Neural crest cell (in vitro differentiated cells): ENCODE measurements at regions not wholly inside any gene's neighbourhood (a gene's known extent, or its start where the extent isn't known, plus 50 kb on each side); places are given as distances from the start of the nearest gene placed in this dataset.

Experiments
- DNase-seq: peaks from one replicate; pipeline ENCODE4 v3.0.0; 2021; ENCODE audit warnings: low read depth, mixed read lengths, low spot score
- H3K27ac Mint-ChIP-seq: one replicate; pipeline ENCODE4 v1.8.0; 2021; ENCODE audit warnings: mild to moderate bottlenecking, mixed read lengths; ENCODE audit not compliant: unreplicated experiment
- H3K27me3 Mint-ChIP-seq: 2 replicates; pipeline ENCODE4 v1.8.0; 2021; ENCODE audit warnings: low read depth, mild to moderate bottlenecking, mixed read lengths
- H3K36me3 Mint-ChIP-seq: 2 replicates; pipeline ENCODE4 v1.8.0; 2021; ENCODE audit warnings: low read depth, mild to moderate bottlenecking, mixed read lengths
- H3K4me1 Mint-ChIP-seq: 2 replicates; pipeline ENCODE4 v1.8.0; 2021; ENCODE audit warnings: mixed read lengths
- H3K4me3 Mint-ChIP-seq: one replicate; pipeline ENCODE4 v1.8.0; 2021; ENCODE audit warnings: mild to moderate bottlenecking, mixed read lengths
- H3K9me3 Mint-ChIP-seq: 2 replicates; pipeline ENCODE4 v1.8.0; 2021; ENCODE audit warnings: mixed read lengths
- CTCF ChIP-seq: fragments of 200-600 bp; sonication (generic); conservative IDR thresholded peaks from 2 replicates; pipeline ENCODE4 v1.5.0; 2021; ENCODE audit warnings: antibody characterized with exemption, mild to moderate bottlenecking

GRCh38 chr3:111244760-111245159 lies 173.1 kb downstream of the NECTIN3 start:
- H3K4me3 Mint-ChIP-seq = no peak overlapping the region
- TF ChIP-seq CTCF = no peak
- H3K27ac Mint-ChIP-seq = no peak overlapping the region
- H3K27me3 Mint-ChIP-seq = no peaks in the 10 kb centered on the region
- H3K9me3 Mint-ChIP-seq = peaks cover 13% of the 10 kb centered on the region
- no peak for DNase-seq
- H3K4me1 Mint-ChIP-seq = peaks cover 9% of the 10 kb centered on the region
- H3K36me3 Mint-ChIP-seq = peaks cover 2% of the 10 kb centered on the region

- H3K4me3 Mint-ChIP-seq = no peak overlapping the region
- no peak for DNase-seq
- no peak for TF ChIP-seq CTCF
- H3K36me3 Mint-ChIP-seq = peaks cover 2% of the 10 kb centered on the region
- H3K4me1 Mint-ChIP-seq = peaks cover 9% of the 10 kb centered on the region
- no peak overlapping the region for H3K27ac Mint-ChIP-seq
- no peaks in the 10 kb centered on the region for H3K27me3 Mint-ChIP-seq
- peaks cover 9% of the 10 kb centered on the region for H3K9me3 Mint-ChIP-seq
These were observed 175.5 kb downstream of the NECTIN3 start for GRCh38 chr3:111246967-111247760.

- TF ChIP-seq CTCF = no peak
- no peak overlapping the region for H3K27ac Mint-ChIP-seq
- peaks cover 9% of the 10 kb centered on the region for H3K4me1 Mint-ChIP-seq
These were observed 176.8 kb downstream of the NECTIN3 start for GRCh38 chr3:111248406-111248805.

GRCh38 chr3:111249421-111249820 lies 177.8 kb downstream of the NECTIN3 start:
- Mint-ChIP-seq H3K4me1 (peaks cover 9% of the 10 kb centered on the region), H3K27me3 (no peaks in the 10 kb centered on the region), H3K9me3 (peaks cover 6% of the 10 kb centered on the region), H3K4me3 (no peak overlapping the region), H3K36me3 (peaks cover 2% of the 10 kb centered on the region), H3K27ac (no peak overlapping the region)
- no peak for TF ChIP-seq CTCF
- no peak for DNase-seq

More at GRCh38 chr3:111248406-111248805, 176.8 kb downstream of the NECTIN3 start:
- Mint-ChIP-seq H3K27me3 (no peaks in the 10 kb centered on the region), H3K36me3 (peaks cover 2% of the 10 kb centered on the region), H3K9me3 (peaks cover 9% of the 10 kb centered on the region), H3K4me3 (no peak overlapping the region)
- no peak for DNase-seq

GRCh38 chr3:111252779-111253178 lies 181.2 kb downstream of the NECTIN3 start:
- H3K4me3 Mint-ChIP-seq = no peak overlapping the region
- peaks cover 3% of the 10 kb centered on the region for H3K9me3 Mint-ChIP-seq
- no peak for TF ChIP-seq CTCF
- peak overlapping the region; percentile 70 for H3K27ac Mint-ChIP-seq
- H3K36me3 Mint-ChIP-seq = peaks cover 2% of the 10 kb centered on the region
- no peaks in the 10 kb centered on the region for H3K27me3 Mint-ChIP-seq
- H3K4me1 Mint-ChIP-seq = no peaks in the 10 kb centered on the region
- DNase-seq = no peak
